ENCODE measurements at regions not wholly inside any gene's neighbourhood (a gene's known extent, or its start where the extent isn't known, plus 50 kb on each side); places are given as distances from the start of the nearest gene placed in this dataset.
"Not testable (repeated sequence)": the region's sequence is repeated elsewhere in the genome, so short reads cannot be mapped to it uniquely, and the experiment has no call there.

- DNase-seq = no peak
Measured at GRCh38 chr15:34700891-34701427, 53.8 kb downstream of the GJD2 start.

GRCh38 chr15:34699968-34700640, 54.7 kb downstream of the GJD2 start:
- DNase-seq = no peak

- DNase-seq = no peak
Measured at GRCh38 chr15:34696506-34696905, 58.3 kb downstream of the GJD2 start.

GRCh38 chr15:34693053-34693744, 61.6 kb downstream of the GJD2 start:
- no peak for DNase-seq

DNA sequence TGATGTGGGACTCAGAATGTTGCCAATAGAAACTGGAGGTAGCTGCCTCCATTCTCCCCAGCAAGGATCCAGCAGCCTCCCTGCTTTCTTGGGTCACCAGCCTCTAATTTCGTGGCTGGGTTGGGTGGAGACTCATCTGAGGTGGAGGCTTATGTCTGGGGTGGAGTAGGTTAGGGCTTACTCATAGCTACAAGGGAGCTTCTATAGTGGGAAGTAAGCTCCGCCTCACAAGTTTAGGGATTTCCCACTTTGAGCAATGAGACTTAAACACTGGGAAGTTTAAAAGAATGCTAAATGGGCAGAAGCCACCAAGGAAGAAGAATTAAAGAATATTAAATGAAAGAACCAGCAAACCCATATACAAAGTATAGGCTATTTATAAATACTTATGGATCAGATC, 63.8 kb downstream of the GJD2 start:
- no peak for DNase-seq

GRCh38 chr15:34688699-34689098, 66.1 kb downstream of the GJD2 start:
- DNase-seq = no peak

DNA sequence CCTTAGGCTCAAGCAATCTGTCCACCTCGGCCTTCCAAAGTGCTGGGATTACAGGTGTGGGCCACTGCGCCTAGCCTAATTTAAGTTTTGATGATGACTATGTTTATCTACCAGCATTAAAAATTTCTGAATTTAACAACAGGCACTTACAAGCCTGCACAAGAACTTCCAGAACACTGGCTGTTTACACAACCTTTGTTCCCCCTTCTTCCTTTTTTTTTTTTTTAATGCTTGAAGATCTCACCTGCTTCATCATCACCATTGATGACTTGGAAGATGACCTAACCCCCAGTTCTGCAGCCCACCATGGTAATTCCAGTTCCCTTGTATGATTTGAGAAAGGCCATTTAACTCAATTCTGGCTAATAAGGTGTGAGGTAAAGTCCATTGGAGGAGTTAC, 70.4 kb downstream of the GJD2 start:
- DNase-seq = no peak

DNA sequence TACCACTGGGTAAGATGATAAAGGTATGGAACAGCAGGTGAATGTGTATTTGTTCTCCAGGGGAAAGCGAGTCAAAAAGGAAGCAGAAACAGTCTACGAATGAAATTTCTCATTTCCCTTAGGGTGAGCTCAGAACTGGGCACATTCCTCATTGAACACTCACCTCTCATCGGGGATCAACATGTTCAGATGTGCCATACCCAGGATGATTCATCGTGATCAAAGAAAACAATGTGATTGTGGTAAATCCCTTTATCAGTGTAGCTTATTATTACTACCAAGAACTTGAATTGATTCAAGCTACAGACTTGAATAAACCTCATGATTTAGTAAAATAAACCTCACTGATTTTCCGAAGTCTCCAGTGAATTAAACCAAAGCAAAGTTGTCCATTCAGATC, 72.1 kb downstream of the GJD2 start:
- DNase-seq = no peak

DNA sequence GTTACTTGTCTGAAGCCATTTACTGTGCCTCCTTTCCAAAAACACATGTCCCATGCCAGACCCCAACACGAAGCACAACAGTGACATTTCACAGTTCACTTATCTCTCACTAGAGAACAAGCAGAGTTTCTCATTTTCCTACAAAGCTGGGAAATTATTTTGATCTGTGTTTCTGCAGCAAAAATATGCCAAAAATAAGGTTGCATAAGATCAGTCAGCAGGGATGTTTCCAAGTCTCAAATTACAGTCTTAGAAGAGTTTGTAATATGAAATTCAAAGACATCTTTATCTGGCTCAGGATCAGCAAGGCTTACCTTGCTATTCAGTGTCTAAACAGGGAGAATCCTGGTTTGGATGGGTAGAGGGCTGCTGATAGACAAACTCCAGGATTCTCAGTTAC, 75.5 kb downstream of the GJD2 start:
- no peak for DNase-seq

- DNase-seq = no peak
Measured at GRCh38 chr15:34673241-34673640, 81.6 kb downstream of the GJD2 start.

GRCh38 chr15:34665498-34666116, 82.2 kb upstream of the GOLGA8B start:
- no peak for DNase-seq

DNA sequence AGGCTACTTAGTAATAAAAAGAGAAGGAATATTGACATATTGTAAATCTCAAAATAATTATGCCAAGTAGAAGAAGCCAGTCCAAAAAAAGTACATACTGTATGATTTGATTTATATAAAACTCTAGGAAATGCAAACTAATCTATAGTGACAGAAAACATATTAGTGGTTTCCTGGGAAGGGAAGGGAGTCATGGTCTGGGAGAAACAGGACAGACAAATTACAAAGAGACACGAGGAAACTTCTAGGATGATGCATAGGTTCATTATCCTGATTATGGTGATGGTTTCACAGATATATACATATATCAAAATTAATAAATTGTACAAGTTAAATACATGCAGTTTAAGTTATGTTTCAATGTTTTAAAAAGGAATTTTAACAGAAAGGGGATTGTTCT, 81.0 kb upstream of the GOLGA8B start:
- DNase-seq = no peak

DNA sequence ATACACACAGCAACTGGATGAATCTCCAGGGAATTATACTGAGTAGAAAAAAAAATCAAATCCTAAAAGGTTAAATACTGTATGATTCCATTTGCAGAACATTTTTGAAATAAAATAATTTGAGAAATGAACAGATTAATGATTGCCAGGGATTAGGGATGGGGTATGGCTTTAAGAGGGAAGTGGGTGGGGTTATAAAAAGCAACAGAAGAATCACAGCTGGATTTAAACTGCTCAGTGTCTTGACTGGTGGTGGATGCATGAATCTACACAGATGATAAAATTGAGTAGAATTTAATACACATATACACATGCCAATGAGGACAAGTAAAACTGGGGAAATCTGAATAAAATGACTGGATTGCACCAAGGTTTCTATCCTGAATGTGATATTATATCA, 79.7 kb upstream of the GOLGA8B start:
- DNase-seq = no peak

DNA sequence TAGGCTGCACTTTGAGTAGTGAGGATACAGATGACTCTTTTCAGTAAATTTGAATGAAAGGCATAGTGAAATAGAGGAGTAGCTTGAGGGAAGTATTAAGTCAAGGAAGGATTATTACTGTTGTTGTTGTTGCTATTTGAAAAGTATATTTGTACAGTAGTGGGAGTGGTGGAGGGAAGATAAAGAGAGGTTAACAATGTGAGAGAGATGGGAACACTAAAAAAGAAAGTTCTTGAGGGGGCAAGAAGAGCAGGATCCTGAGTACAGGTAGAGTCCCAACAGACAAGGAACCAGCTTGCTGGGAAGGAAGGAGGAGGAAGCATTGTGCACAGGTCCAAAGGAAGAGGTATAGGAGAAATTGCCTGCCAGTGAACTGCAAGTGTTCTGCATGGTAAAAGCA, 75.6 kb upstream of the GOLGA8B start:
- DNase-seq = no peak

DNA sequence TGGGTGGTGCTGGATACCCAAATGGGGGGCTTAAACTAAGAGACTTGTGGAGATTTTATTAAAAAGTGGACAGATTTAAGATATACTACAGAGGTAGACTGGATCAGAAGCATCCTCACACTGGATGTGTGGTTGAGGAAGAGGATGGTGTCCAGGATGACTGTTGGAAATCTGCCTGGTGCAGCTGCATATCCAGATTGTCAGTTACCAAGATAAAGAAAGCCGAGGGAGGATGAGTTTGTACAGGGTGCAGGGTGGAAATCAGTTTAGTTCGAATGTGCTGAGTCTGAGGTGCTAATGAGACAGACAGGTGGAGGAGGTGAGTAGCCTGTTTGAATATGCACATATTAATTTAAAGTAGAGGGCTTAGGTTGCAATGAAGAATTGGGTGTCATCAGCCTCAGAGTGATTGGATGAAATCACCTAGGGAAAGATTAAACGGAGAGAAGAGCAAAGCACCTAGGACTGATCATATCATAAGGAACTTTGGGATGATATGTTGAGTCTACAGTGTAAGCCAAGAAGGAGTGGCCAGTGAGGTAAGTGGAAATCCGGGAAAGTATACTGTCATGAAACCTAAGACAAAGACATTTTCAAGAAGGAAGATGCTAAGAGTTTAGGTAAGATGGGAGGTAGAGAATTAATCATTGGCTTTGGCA, 74.1 kb upstream of the GOLGA8B start:
- no peak for DNase-seq

- DNase-seq = no peak
Measured at GRCh38 chr15:34656005-34656796, 72.8 kb upstream of the GOLGA8B start.

DNA sequence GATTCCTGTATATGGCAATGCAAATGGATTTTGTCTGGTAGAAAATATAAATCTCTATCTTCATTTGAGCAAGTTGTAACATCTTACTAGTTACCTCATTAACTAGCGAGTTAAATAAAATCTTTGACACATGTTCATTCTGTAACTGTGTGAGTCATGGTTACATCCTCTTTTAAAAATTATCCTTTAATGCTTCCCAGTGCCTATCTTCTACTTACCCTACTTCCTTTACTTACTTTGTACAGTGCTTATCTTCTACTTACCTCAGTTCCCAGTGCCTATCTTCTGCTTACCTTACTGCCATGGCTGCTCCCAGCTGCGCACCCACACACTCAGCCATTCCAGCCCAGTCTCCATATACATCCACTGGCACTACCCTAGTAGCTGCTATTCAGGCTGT, 71.9 kb upstream of the GOLGA8B start:
- DNase-seq = no peak

DNA sequence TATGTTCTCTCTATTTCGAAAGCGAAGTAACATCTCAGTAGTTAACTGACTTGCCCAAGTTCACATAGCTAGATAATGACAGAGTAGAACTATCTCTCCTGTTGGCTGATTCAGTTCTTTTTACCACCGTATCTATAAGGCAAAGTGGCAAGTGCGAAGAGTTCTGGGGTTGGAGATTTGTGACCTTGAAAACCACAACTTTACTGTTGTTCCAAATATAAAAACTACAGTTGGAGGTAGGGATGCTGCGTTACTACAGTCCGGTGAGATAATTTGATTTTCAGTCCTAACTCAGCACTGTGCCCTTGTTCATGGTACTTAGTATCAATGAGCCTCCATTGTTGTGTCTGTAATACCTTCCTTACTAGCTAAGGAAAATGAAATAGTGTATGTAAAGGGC, 71.2 kb upstream of the GOLGA8B start:
- no peak for DNase-seq

GRCh38 chr15:34653992-34654391, 70.5 kb upstream of the GOLGA8B start:
- DNase-seq = no peak

GRCh38 chr15:34653326-34653725, 69.9 kb upstream of the GOLGA8B start:
- not testable (repeated sequence) for DNase-seq

GRCh38 chr15:34652726-34653033, 69.2 kb upstream of the GOLGA8B start:
- no peak for DNase-seq
